Fibroblast of lung (primary cell): ENCODE measurements at regions not wholly inside any gene's neighbourhood (a gene's known extent, or its start where the extent isn't known, plus 50 kb on each side); places are given as distances from the start of the nearest gene placed in this dataset.

ENCODE experiments used
- DNase-seq, 2 donors: peaks; one replicate each; pipeline versions ENCODE4 v3.0.0 to v3.0.0-alpha.2; 2010; ENCODE audit warnings: low read depth in 2 of 2
- H2AFZ ChIP-seq: 2 replicates; pipeline ENCODE4 v1.5.1; 2012; ENCODE audit warnings: low read length, control low read depth, inconsistent platforms
- H3K27ac ChIP-seq: 2 replicates; pipeline ENCODE4 v1.5.1; 2011; ENCODE audit warnings: low read length, control low read depth; ENCODE audit not compliant: insufficient read depth
- H3K27me3 ChIP-seq: 2 replicates; pipeline ENCODE4 v1.5.1; 2011; ENCODE audit warnings: mild to moderate bottlenecking, low read length; ENCODE audit not compliant: control insufficient read depth, insufficient read depth
- H3K36me3 ChIP-seq: 2 replicates; pipeline ENCODE4 v1.5.1; 2011; ENCODE audit warnings: low read length; ENCODE audit not compliant: control insufficient read depth, insufficient read depth
- H3K4me1 ChIP-seq: 2 replicates; pipeline ENCODE4 v1.5.1; 2011; ENCODE audit warnings: low read length; ENCODE audit not compliant: control insufficient read depth, insufficient read depth; ENCODE audit errors: extremely low read depth
- H3K4me2 ChIP-seq: 2 replicates; pipeline ENCODE4 v1.5.1; 2011; ENCODE audit warnings: low read length, control low read depth; ENCODE audit not compliant: insufficient read depth; ENCODE audit errors: extremely low read depth
- H3K4me3 ChIP-seq, 4 experiments: fragments of 200-600 bp in 1 of 4; sonication (generic) in 1 of 4; replicated peaks in 1 of 4; 2 replicates each; pipeline ENCODE4 v1.5.1; 2011 to 2016; ENCODE audit warnings: low read length in 4 of 4, low read depth in 3 of 4, mild to moderate bottlenecking in 3 of 4, control low read depth in 2 of 4, inconsistent platforms in 1 of 4, mixed read lengths in 1 of 4; ENCODE audit not compliant: insufficient read depth in 1 of 4; ENCODE audit errors: control extremely low read depth in 1 of 4
- H3K79me2 ChIP-seq: 2 replicates; pipeline ENCODE4 v1.5.1; 2012; ENCODE audit warnings: mild to moderate bottlenecking, low read length, inconsistent platforms; ENCODE audit not compliant: control insufficient read depth, insufficient read depth
- H3K9ac ChIP-seq: 2 replicates; pipeline ENCODE4 v1.5.1; 2011; ENCODE audit warnings: mild to moderate bottlenecking, low read length, control low read depth; ENCODE audit not compliant: insufficient read depth
- H3K9me3 ChIP-seq: 2 replicates; pipeline ENCODE4 v1.5.1; 2012; ENCODE audit warnings: low read depth, low read length; ENCODE audit not compliant: control insufficient read depth, insufficient read depth
- H4K20me1 ChIP-seq: 2 replicates; pipeline ENCODE4 v1.5.1; 2011; ENCODE audit warnings: low read length; ENCODE audit not compliant: control insufficient read depth, insufficient read depth; ENCODE audit errors: extremely low read depth
- CTCF ChIP-seq, 2 donors: IDR thresholded peaks in 1 of 2; conservative IDR thresholded peaks in 1 of 2; 1 replicate in 1 of 2; 2 replicates in 1 of 2; pipeline ENCODE4 v1.5.1; 2011 to 2012; ENCODE audit warnings: low read length in 2 of 2, control low read depth in 1 of 2, inconsistent platforms in 1 of 2, low read depth in 1 of 2, mild to moderate bottlenecking in 1 of 2
- EZH2 ChIP-seq: IDR thresholded peaks from 2 replicates; pipeline ENCODE4 v1.5.1; 2012; ENCODE audit warnings: low read length, control low read depth, mild to moderate bottlenecking; ENCODE audit errors: missing control alignments

GRCh38 chr5:15991586-15991985 is 188.0 kb downstream of the MARCHF11 start:
- no peak overlapping the region for H2AFZ ChIP-seq
- H3K36me3 ChIP-seq: no peaks in the 10 kb centered on the region
- H3K4me3 ChIP-seq: no peak overlapping the region
- no peaks in the 10 kb centered on the region for H3K9me3 ChIP-seq
- H3K27me3 ChIP-seq: no peaks in the 10 kb centered on the region
- no peak for DNase-seq
- TF ChIP-seq CTCF (conservative IDR thresholded peaks at IDR 0.05 in 1 of 2, IDR thresholded peaks at IDR 0.05 in 1 of 2; ENCODE audit: low read depth in 1 of 2, low read length in 2 of 2) (no peak), EZH2 (no peak)
- H3K9ac ChIP-seq: no peak overlapping the region
- no peak overlapping the region for H3K4me2 ChIP-seq
- H3K4me1 ChIP-seq: peaks cover 3% of the 10 kb centered on the region
- no peak overlapping the region for H3K27ac ChIP-seq
- H4K20me1 ChIP-seq: no peaks in the 10 kb centered on the region
- no peaks in the 10 kb centered on the region for H3K79me2 ChIP-seq
